Coronary artery (tissue), 2 donors: ENCODE measurements at regions not wholly inside any gene's neighbourhood (a gene's known extent, or its start where the extent isn't known, plus 50 kb on each side); places are given as distances from the start of the nearest gene placed in this dataset.

Experiments used
- DNase-seq: peaks from one replicate; pipeline ENCODE4 v3.0.0-alpha.2; 2017; ENCODE audit warnings: low spot score
- H3K27ac ChIP-seq, 2 donors: fragments of 200-600 bp; sonication (generic); one replicate each; pipeline ENCODE4 v1.5.1; 2016 to 2019
- H3K4me3 ChIP-seq: fragments of 200-600 bp; sonication (generic); 2 replicates; pipeline ENCODE4 v1.5.1; 2016; ENCODE audit warnings: mild to moderate bottlenecking, moderate library complexity
- CTCF ChIP-seq: fragments of 200-600 bp; sonication (generic); IDR thresholded peaks from one replicate; pipeline ENCODE4 v1.5.1; 2019; ENCODE audit warnings: antibody characterized with exemption

- H3K27ac ChIP-seq = no peak overlapping the region
- DNase-seq = no peak
- TF ChIP-seq CTCF = no peak
- H3K4me3 ChIP-seq = no peak overlapping the region
These were observed 607.2 kb upstream of the NOVA1 start for GRCh38 chr14:27205036-27205435.

GRCh38 chr14:27211741-27212140, 613.9 kb upstream of the NOVA1 start:
- DNase-seq = no peak
- TF ChIP-seq CTCF = no peak
- no peak overlapping the region for H3K4me3 ChIP-seq
- no peak overlapping the region for H3K27ac ChIP-seq

- no peak for TF ChIP-seq CTCF
- DNase-seq = no peak
- H3K27ac ChIP-seq = no peak overlapping the region
- no peak overlapping the region for H3K4me3 ChIP-seq
These were observed 624.8 kb upstream of the NOVA1 start for GRCh38 chr14:27222671-27223070.

- no peak for DNase-seq
- no peak for TF ChIP-seq CTCF
- H3K4me3 ChIP-seq = no peak overlapping the region
- H3K27ac ChIP-seq = no peak overlapping the region
These were observed 626.1 kb upstream of the NOVA1 start for GRCh38 chr14:27223906-27224305.

- no peak for DNase-seq
- no peak overlapping the region for H3K27ac ChIP-seq
- no peak for TF ChIP-seq CTCF
- no peak overlapping the region for H3K4me3 ChIP-seq
These were observed 630.2 kb upstream of the NOVA1 start for GRCh38 chr14:27228053-27228452.

GRCh38 chr14:27234331-27234730, 636.5 kb upstream of the NOVA1 start:
- no peak for TF ChIP-seq CTCF
- no peak overlapping the region for H3K27ac ChIP-seq
- DNase-seq = no peak
- H3K4me3 ChIP-seq = no peak overlapping the region

GRCh38 chr14:27236601-27237000, 638.8 kb upstream of the NOVA1 start:
- Histone ChIP-seq H3K27ac (no peak overlapping the region), H3K4me3 (no peak overlapping the region)
- DNase-seq = no peak
- TF ChIP-seq CTCF = no peak
